ENCODE measurements at regions not wholly inside any gene's neighbourhood (a gene's known extent, or its start where the extent isn't known, plus 50 kb on each side); places are given as distances from the start of the nearest gene placed in this dataset.
A peak's percentile ranks its signal among the peaks of the same experiment; 100 is the strongest.

GRCh38 chr1:34398916-34399275 lies 222.2 kb downstream of the C1orf94 start:
- no peak for DNase-seq
- intact Hi-C loops (cut with DNase I, micrococcal nuclease), result no loop called here
- no peak for ATAC-seq

DNA sequence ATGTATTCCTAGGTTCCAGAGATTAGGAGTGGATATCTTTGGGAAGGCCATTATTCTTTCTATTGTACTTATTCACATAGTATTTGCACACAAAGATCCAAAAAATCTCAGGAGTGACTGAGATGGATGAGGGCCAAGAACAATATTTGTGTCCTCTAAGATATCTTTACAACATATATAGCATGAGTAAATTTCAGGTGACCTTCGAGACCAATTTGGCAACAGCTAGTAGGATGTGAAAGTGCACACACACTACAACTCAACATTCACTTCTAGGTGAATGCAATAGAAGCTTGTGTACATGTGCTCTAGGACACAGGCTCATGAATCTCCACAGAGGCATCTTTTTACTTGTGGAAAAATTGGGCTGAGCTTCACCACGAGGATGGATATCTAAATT lies 224.0 kb downstream of the C1orf94 start:
- intact Hi-C loops (cut with DNase I, micrococcal nuclease), result no loop called here
- ATAC-seq (peak; percentile 83), DNase-seq (no peak)

- intact Hi-C loops (cut with DNase I, micrococcal nuclease), result no loop called here
- DNase-seq (no peak), ATAC-seq (no peak)
These were observed 226.4 kb downstream of the C1orf94 start for GRCh38 chr1:34403156-34403555.

DNA sequence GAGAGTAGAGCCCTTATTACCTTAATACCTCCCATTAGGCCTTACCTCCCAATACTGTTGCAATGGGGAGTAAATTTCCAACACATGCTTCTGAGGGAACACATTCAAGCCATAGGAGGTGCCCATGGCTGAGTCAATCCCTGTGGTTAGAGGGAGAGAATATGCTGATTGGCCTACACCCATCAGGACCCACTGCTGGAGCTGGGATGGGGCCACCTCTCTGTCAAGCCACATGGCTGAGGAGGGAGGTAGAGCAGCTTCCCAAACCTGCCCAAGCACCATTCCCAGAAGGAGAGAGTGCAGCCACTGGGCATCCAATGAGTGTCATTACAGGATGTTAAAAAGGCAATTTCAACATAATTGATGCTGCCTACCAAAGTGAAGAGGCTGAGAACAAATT lies 228.1 kb downstream of the C1orf94 start:
- intact Hi-C loops (cut with DNase I, micrococcal nuclease), result no loop called here
- no peak for ATAC-seq
- no peak for DNase-seq

GRCh38 chr1:34405266-34405959 lies 228.7 kb downstream of the C1orf94 start:
- DNase-seq (no peak), ATAC-seq (peak; percentile 58)
- intact Hi-C loops (cut with DNase I, micrococcal nuclease), result no loop called here

GRCh38 chr1:34406377-34406776 lies 229.7 kb downstream of the C1orf94 start:
- peak; percentile 96 for ATAC-seq
- intact Hi-C loops (cut with DNase I, micrococcal nuclease), result no loop called here
- DNase-seq, result no peak

- peak; percentile 42 for ATAC-seq
- intact Hi-C loops (cut with DNase I, micrococcal nuclease), result no loop called here
- no peak for DNase-seq
These were observed 230.3 kb downstream of the C1orf94 start for GRCh38 chr1:34406833-34407539.

DNA sequence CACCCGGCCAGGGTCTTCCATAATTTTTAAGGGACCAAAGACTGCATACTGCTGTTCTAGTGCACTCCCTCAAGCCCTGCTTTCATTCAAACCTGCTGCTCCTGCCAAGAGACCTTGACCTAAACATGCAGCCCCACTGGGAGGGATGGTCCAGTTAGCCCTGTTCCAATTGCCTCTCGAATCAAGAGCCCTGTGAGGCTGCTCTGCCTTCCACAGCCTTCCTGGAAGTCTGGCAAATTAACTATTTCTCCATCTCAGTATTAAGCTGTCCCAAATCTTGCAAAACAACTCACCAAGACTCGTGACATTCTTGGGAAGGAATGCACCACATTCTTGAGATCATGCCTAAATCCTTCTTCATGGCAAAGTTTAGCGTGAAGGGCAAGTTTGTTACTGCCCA lies 231.3 kb downstream of the C1orf94 start:
- no peak for DNase-seq
- intact Hi-C loops (cut with DNase I, micrococcal nuclease), result no loop called here
- no peak for ATAC-seq

GRCh38 chr1:34409689-34410229 lies 233.1 kb downstream of the C1orf94 start:
- intact Hi-C loops (cut with DNase I, micrococcal nuclease), result no loop called here
- no peak for DNase-seq
- ATAC-seq, result no peak

- ATAC-seq (no peak), DNase-seq (no peak)
- intact Hi-C loops (cut with DNase I, micrococcal nuclease), result no loop called here
These were observed 236.1 kb downstream of the C1orf94 start for GRCh38 chr1:34412598-34413370.

- no peak for ATAC-seq
- intact Hi-C loops (cut with DNase I, micrococcal nuclease), result no loop called here
- DNase-seq, result no peak
These were observed 238.4 kb downstream of the C1orf94 start for GRCh38 chr1:34415140-34415539.

GRCh38 chr1:34418166-34418565 lies 241.5 kb downstream of the C1orf94 start:
- intact Hi-C loops (cut with DNase I, micrococcal nuclease), result no loop called here
- no peak for ATAC-seq
- no peak for DNase-seq

DNA sequence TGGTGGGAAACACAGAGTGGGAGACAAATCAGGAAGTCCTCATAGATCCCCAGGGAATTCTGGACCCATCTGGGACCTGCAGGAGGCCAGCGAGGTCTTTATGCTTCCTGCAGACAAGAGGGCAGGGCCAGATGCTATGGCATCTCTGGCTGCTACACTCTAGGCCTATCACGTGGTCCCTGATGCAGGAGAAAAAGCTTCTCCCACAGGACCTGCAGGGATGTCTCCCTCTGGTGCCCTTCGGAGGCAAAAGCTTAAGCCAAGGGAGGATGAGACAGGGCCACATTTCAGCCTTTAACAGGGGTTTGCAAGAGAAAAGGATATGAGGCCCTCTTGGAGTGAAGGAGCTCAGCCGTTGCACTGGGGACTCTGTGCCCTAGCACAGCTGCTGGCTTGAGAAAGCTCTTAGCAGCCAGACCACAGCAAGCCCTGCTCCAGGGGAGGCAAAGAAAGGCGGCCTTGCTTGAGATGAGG lies 243.0 kb downstream of the C1orf94 start:
- ATAC-seq (no peak), DNase-seq (no peak)
- intact Hi-C loops (cut with DNase I, micrococcal nuclease), result no loop called here

GRCh38 chr1:34425046-34425445 lies 248.3 kb downstream of the C1orf94 start:
- intact Hi-C loops (cut with DNase I, micrococcal nuclease), result no loop called here
- no peak for DNase-seq
- no peak for ATAC-seq

- intact Hi-C loops (cut with DNase I, micrococcal nuclease), result no loop called here
- ATAC-seq, result no peak
- no peak for DNase-seq
These were observed 249.1 kb downstream of the C1orf94 start for GRCh38 chr1:34425785-34426184.

GRCh38 chr1:34426325-34426896 lies 249.7 kb downstream of the C1orf94 start:
- no peak for DNase-seq
- intact Hi-C loops (cut with DNase I, micrococcal nuclease), result no loop called here
- no peak for ATAC-seq

GRCh38 chr1:34427170-34427569 lies 250.5 kb downstream of the C1orf94 start:
- ATAC-seq (no peak), DNase-seq (no peak)
- intact Hi-C loops (cut with DNase I, micrococcal nuclease), result no loop called here

GRCh38 chr1:34433099-34433498 lies 256.4 kb downstream of the C1orf94 start:
- DNase-seq (no peak), ATAC-seq (no peak)
- intact Hi-C loops (cut with DNase I, micrococcal nuclease), result no loop called here

GRCh38 chr1:34436836-34437235 lies 260.1 kb downstream of the C1orf94 start:
- ATAC-seq, result no peak
- intact Hi-C loops (cut with DNase I, micrococcal nuclease), result no loop called here
- DNase-seq, result no peak
